ENCODE measurements at regions not wholly inside any gene's neighbourhood (a gene's known extent, or its start where the extent isn't known, plus 50 kb on each side); places are given as distances from the start of the nearest gene placed in this dataset.

DNA sequence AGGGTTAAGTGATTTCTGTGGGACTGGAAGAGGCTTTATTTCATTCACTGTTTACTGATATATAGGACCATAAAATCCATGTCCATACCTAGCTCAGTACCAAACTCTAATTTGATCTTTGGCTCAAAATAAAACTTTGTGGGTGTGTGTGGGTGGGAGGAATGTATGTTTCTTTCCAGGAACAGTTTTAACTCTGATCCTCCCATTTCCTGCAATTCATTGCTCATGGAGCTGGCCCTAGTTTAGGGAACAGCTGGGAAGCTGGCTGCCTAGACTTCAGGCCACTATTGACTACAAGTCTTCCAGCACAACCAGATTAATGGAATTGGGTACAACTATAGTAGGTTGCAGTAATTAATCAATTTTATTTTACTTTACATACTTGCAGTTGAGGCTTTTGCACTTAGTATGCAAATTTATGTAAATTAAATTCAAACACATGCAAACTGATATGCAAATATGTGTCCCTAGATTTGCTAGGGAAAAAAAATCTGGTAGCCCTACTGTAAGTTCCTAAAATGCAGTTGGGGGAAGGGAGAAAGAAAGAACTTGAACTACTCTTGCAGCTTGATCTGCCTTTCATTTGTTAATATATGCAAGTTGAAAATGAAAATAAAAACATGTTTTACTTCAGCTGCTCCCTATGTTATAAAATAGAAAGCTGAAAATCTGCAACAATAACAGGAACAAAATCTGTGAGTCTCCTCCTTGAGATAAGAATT is 1070.3 kb upstream of the CELF4 start:
- Histone ChIP-seq H3K36me3 (ENCODE audit: low read length) (no peaks in the 10 kb centered on the region), H3K9me3 (ENCODE audit: insufficient read depth, low read length) (peaks cover 4% of the 10 kb centered on the region; the same call in 1 of the 2 replicates), H3F3A (ENCODE audit: insufficient read depth) (no peaks in the 10 kb centered on the region), H4K20me1 (ENCODE audit: low read depth, low read length) (no peaks in the 10 kb centered on the region), H3K27me3 (ENCODE audit: low read length) (no peaks in the 10 kb centered on the region), H2AFZ (ENCODE audit: low read depth, low read length, severe bottlenecking) (no peak overlapping the region), H3K27ac (ENCODE audit: low read depth, low read length) (no peak overlapping the region), H3K4me3 (ENCODE audit: insufficient read depth, low read length, poor library complexity, severe bottlenecking) (no peak overlapping the region), H3K9me2 (replicated peaks; ENCODE audit: insufficient read depth, low read length) (no peaks in the 10 kb centered on the region), H3K9ac (ENCODE audit: low read length) (no peak overlapping the region), H3K4me2 (ENCODE audit: low read depth, low read length, poor library complexity, severe bottlenecking) (no peak overlapping the region), H3K79me2 (ENCODE audit: insufficient read depth, low read length) (no peaks in the 10 kb centered on the region)
- TF ChIP-seq, protein P1, sequence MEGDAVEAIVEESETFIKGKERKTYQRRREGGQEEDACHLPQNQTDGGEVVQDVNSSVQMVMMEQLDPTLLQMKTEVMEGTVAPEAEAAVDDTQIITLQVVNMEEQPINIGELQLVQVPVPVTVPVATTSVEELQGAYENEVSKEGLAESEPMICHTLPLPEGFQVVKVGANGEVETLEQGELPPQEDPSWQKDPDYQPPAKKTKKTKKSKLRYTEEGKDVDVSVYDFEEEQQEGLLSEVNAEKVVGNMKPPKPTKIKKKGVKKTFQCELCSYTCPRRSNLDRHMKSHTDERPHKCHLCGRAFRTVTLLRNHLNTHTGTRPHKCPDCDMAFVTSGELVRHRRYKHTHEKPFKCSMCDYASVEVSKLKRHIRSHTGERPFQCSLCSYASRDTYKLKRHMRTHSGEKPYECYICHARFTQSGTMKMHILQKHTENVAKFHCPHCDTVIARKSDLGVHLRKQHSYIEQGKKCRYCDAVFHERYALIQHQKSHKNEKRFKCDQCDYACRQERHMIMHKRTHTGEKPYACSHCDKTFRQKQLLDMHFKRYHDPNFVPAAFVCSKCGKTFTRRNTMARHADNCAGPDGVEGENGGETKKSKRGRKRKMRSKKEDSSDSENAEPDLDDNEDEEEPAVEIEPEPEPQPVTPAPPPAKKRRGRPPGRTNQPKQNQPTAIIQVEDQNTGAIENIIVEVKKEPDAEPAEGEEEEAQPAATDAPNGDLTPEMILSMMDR (IDR thresholded peaks at IDR 0.05; ENCODE audit: insufficient read depth, low read length, poor library complexity, severe bottlenecking): no peak
- no peak for TF ChIP-seq EZH2phosphoT487 (conservative IDR thresholded peaks at IDR 0.05; ENCODE audit: low read length)

DNA sequence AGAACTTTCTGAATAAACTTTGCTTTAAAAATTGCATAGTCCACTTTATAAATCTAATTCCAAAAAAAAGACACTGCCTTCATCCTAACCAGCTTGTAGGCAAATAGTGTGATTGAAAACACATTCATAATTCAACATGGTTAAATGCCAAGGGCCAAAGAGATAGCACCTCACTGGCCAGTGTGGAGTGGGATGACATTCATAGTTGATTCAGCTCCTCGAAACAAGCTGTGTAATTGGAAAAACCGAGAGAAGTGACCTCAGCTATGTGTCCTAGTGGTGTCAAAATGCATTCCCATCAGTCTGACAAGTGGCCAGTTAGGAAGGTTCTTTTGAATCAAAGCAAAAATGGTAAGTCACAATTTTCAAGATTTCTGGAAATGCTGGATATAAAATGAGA is 1068.5 kb upstream of the CELF4 start:
- H4K20me1 ChIP-seq (ENCODE audit: low read depth, low read length): no peaks in the 10 kb centered on the region
- H2AFZ ChIP-seq (ENCODE audit: low read depth, low read length, severe bottlenecking): no peak overlapping the region
- H3K9ac ChIP-seq (ENCODE audit: low read length): no peak overlapping the region
- H3K4me2 ChIP-seq (ENCODE audit: low read depth, low read length, poor library complexity, severe bottlenecking): no peak overlapping the region
- no peak overlapping the region for H3K4me3 ChIP-seq (ENCODE audit: insufficient read depth, low read length, poor library complexity, severe bottlenecking)
- H3K27me3 ChIP-seq (ENCODE audit: low read length): no peaks in the 10 kb centered on the region
- H3F3A ChIP-seq (ENCODE audit: insufficient read depth): no peaks in the 10 kb centered on the region
- H3K36me3 ChIP-seq (ENCODE audit: low read length): no peaks in the 10 kb centered on the region
- H3K27ac ChIP-seq (ENCODE audit: low read depth, low read length): no peak overlapping the region
- no peaks in the 10 kb centered on the region; the same call in 1 of the 2 replicates for H3K9me3 ChIP-seq (ENCODE audit: insufficient read depth, low read length)
- no peak for TF ChIP-seq EZH2phosphoT487 (conservative IDR thresholded peaks at IDR 0.05; ENCODE audit: low read length)
- TF ChIP-seq, protein P1 (IDR thresholded peaks at IDR 0.05; ENCODE audit: insufficient read depth, low read length, poor library complexity, severe bottlenecking): no peak
- no peaks in the 10 kb centered on the region for H3K9me2 ChIP-seq (replicated peaks; ENCODE audit: insufficient read depth, low read length)
- no peaks in the 10 kb centered on the region for H3K79me2 ChIP-seq (ENCODE audit: insufficient read depth, low read length)

DNA sequence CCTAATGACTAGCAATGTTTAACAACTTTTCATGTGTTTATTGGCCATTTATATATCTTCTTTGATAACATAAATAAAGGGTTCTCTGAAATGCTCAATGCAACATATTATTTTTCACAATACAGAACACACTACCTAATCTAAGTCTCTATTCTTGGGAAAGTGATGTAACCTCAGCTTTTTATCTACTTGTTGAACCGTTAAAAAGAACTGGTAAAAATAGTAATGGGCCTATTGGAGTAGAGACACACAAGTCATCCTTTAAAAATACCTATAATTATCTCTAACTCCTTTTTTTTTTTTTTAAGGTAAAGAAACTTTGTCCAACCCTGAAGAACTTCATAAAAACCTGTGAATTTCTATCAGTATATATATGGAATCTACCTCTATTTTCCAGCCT is 1067.7 kb upstream of the CELF4 start:
- no peaks in the 10 kb centered on the region for H3K79me2 ChIP-seq (ENCODE audit: insufficient read depth, low read length)
- H3F3A ChIP-seq (ENCODE audit: insufficient read depth): no peaks in the 10 kb centered on the region
- H3K36me3 ChIP-seq (ENCODE audit: low read length): no peaks in the 10 kb centered on the region
- no peak overlapping the region for H3K4me3 ChIP-seq (ENCODE audit: insufficient read depth, low read length, poor library complexity, severe bottlenecking)
- no peaks in the 10 kb centered on the region for H4K20me1 ChIP-seq (ENCODE audit: low read depth, low read length)
- no peaks in the 10 kb centered on the region for H3K9me2 ChIP-seq (replicated peaks; ENCODE audit: insufficient read depth, low read length)
- H3K9me3 ChIP-seq (ENCODE audit: insufficient read depth, low read length): no peaks in the 10 kb centered on the region; the same call in 1 of the 2 replicates
- no peak overlapping the region for H3K4me2 ChIP-seq (ENCODE audit: low read depth, low read length, poor library complexity, severe bottlenecking)
- no peak overlapping the region for H3K9ac ChIP-seq (ENCODE audit: low read length)
- TF ChIP-seq, protein P1 (IDR thresholded peaks at IDR 0.05; ENCODE audit: insufficient read depth, low read length, poor library complexity, severe bottlenecking): no peak
- TF ChIP-seq EZH2phosphoT487 (conservative IDR thresholded peaks at IDR 0.05; ENCODE audit: low read length): no peak
- no peaks in the 10 kb centered on the region for H3K27me3 ChIP-seq (ENCODE audit: low read length)
- H3K27ac ChIP-seq (ENCODE audit: low read depth, low read length): no peak overlapping the region
- no peak overlapping the region for H2AFZ ChIP-seq (ENCODE audit: low read depth, low read length, severe bottlenecking)

Measured in SU-DHL-6 (cell line).